ENCODE measurements at regions not wholly inside any gene's neighbourhood (a gene's known extent, or its start where the extent isn't known, plus 50 kb on each side); places are given as distances from the start of the nearest gene placed in this dataset.

DNA sequence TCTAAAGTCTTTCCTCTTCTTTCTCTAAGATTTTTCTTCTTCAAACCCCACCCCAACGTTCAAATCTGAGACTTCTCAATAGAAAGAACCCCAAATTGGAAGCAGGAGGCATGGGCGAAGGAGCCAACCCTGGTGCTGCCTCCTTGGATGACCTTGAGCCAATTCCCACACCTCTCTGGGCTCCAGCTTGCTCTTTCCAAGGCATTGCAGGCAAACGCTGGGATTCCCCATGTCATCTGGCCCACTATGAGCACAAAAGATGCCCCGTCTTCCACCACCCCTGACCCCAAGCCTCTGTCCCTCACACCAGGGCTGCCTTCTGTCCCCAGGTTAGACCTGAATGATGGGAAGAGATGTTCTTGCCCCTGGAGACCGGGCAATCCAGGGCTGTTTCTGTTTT lies 57.0 kb downstream of the TTC32 start:
- Mint-ChIP-seq H3K27me3 (ENCODE audit: insufficient read depth) (peaks cover 22% of the 10 kb centered on the region), H3K27ac (no peak overlapping the region), H3K36me3 (ENCODE audit: low read depth) (no peaks in the 10 kb centered on the region), H3K4me1 (no peaks in the 10 kb centered on the region), H3K9me3 (no peaks in the 10 kb centered on the region), H3K4me3 (no peak overlapping the region)
- no peak overlapping the region for H3K27ac ChIP-seq (ENCODE audit: low read depth, low read length)
- WGBS, 2 experiments (ENCODE audit: insufficient coverage in 1 of 2, insufficient read length in 1 of 2): 83 to 87% methylated on average over 3 to 5 of the region's 5 CpGs
- H3K36me3 ChIP-seq (ENCODE audit: control insufficient read depth, insufficient read depth, low read length): no peaks in the 10 kb centered on the region
- H3K4me3 ChIP-seq (ENCODE audit: low read length): no peak overlapping the region
- H3K27me3 ChIP-seq (ENCODE audit: control insufficient read depth, insufficient read depth, low read length, poor library complexity, severe bottlenecking): no peaks in the 10 kb centered on the region
- no peak overlapping the region for H3K9ac ChIP-seq (ENCODE audit: extremely low read depth, low read length, poor library complexity, severe bottlenecking)
- no peaks in the 10 kb centered on the region for H3K4me1 ChIP-seq (ENCODE audit: control insufficient read depth, insufficient read depth, low read length)
- TF ChIP-seq, protein P1, sequence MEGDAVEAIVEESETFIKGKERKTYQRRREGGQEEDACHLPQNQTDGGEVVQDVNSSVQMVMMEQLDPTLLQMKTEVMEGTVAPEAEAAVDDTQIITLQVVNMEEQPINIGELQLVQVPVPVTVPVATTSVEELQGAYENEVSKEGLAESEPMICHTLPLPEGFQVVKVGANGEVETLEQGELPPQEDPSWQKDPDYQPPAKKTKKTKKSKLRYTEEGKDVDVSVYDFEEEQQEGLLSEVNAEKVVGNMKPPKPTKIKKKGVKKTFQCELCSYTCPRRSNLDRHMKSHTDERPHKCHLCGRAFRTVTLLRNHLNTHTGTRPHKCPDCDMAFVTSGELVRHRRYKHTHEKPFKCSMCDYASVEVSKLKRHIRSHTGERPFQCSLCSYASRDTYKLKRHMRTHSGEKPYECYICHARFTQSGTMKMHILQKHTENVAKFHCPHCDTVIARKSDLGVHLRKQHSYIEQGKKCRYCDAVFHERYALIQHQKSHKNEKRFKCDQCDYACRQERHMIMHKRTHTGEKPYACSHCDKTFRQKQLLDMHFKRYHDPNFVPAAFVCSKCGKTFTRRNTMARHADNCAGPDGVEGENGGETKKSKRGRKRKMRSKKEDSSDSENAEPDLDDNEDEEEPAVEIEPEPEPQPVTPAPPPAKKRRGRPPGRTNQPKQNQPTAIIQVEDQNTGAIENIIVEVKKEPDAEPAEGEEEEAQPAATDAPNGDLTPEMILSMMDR (conservative IDR thresholded peaks at IDR 0.05): no peak
- no peak for DNase-seq
- H3K9me3 ChIP-seq (ENCODE audit: control insufficient read depth, low read length): no peaks in the 10 kb centered on the region

DNA sequence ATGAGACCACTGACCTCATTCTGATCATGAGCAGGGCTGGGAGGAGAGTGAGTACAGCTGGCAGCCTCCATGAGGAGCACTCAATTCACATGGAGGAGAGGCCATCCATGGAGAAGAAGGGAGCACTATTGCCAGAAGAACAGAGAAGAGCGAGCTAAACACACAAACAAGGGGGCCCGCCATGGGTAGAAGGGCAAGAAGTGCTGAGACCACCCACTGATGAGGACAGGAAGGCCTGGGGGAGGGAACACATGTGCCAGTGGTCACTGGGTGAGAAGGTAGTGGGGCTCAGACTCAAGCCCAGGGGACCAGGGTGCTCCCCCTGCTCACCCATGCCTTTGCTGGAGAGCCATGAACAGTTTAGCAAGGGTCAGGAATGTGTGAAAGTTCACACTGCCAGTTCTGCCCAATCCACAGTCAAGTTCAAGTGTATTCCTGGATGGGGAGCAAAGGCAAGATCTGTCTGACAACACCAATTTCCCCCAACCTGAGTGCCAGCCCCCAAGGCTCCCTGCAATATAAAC lies 57.7 kb downstream of the TTC32 start:
- WGBS, 2 experiments (ENCODE audit: insufficient coverage in 1 of 2, insufficient read length in 1 of 2): 90 to 96% methylated on average over 2 of the region's 2 CpGs
- Mint-ChIP-seq H3K27ac (no peak overlapping the region), H3K4me3 (no peak overlapping the region), H3K9me3 (no peaks in the 10 kb centered on the region), H3K4me1 (peaks cover 1% of the 10 kb centered on the region), H3K27me3 (ENCODE audit: insufficient read depth) (peaks cover 26% of the 10 kb centered on the region), H3K36me3 (ENCODE audit: low read depth) (no peaks in the 10 kb centered on the region)
- DNase-seq: no peak
- no peaks in the 10 kb centered on the region for H3K36me3 ChIP-seq (ENCODE audit: control insufficient read depth, insufficient read depth, low read length)
- H3K4me1 ChIP-seq (ENCODE audit: control insufficient read depth, insufficient read depth, low read length): peaks cover 1% of the 10 kb centered on the region
- H3K9ac ChIP-seq (ENCODE audit: extremely low read depth, low read length, poor library complexity, severe bottlenecking): no peak overlapping the region
- H3K27ac ChIP-seq (ENCODE audit: low read depth, low read length): no peak overlapping the region
- TF ChIP-seq, protein P1 (conservative IDR thresholded peaks at IDR 0.05): no peak
- no peak overlapping the region for H3K4me3 ChIP-seq (ENCODE audit: low read length)
- no peaks in the 10 kb centered on the region for H3K9me3 ChIP-seq (ENCODE audit: control insufficient read depth, low read length)
- no peaks in the 10 kb centered on the region for H3K27me3 ChIP-seq (ENCODE audit: control insufficient read depth, insufficient read depth, low read length, poor library complexity, severe bottlenecking)

DNA sequence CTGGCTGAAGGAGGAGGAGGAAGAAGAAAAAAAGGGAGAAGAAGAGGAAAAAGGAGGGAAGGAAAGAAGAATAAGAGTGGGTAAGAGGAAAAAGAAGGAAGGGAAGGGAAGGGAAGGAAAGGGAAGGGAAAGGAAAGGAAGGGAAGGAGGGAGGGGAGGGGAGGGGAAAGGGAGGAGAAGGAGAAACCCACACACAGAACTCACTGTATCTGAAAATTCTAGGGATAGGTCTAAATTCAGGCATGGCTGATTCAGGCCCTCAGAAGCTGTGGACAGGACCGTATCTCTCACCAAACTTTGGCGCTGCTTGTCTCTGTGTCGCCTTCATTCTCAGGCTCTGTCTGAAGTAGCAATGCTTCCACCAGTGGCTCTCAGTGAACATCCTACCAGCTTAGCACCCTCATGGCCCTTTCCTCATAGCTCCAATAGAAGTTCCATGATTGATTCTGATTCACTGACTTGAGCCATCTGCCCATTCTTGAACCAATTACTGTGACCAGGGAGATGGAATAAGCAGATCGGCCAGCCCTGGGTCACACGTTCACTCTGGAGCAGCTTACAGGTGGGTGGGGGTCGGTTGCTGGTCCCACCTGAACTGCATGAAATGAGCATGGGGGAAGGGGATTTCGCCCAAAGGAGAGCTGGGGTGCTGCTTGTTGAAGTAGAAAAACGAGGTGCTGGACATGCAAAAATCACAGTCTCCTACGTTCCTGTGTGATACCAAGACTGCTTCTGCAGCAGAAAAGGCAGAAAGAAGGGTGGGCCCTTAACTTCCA lies 59.7 kb downstream of the TTC32 start:
- Mint-ChIP-seq H3K4me1 (peaks cover 5% of the 10 kb centered on the region), H3K36me3 (ENCODE audit: low read depth) (no peaks in the 10 kb centered on the region), H3K4me3 (no peak overlapping the region), H3K27me3 (ENCODE audit: insufficient read depth) (peaks cover 41% of the 10 kb centered on the region), H3K9me3 (no peaks in the 10 kb centered on the region), H3K27ac (no peak overlapping the region)
- Histone ChIP-seq H3K9me3 (ENCODE audit: control insufficient read depth, low read length) (no peaks in the 10 kb centered on the region), H3K9ac (ENCODE audit: extremely low read depth, low read length, poor library complexity, severe bottlenecking) (no peak overlapping the region), H3K4me1 (ENCODE audit: control insufficient read depth, insufficient read depth, low read length) (peaks cover 3% of the 10 kb centered on the region), H3K27ac (ENCODE audit: low read depth, low read length) (no peak overlapping the region), H3K27me3 (ENCODE audit: control insufficient read depth, insufficient read depth, low read length, poor library complexity, severe bottlenecking) (peaks cover 12% of the 10 kb centered on the region), H3K36me3 (ENCODE audit: control insufficient read depth, insufficient read depth, low read length) (no peaks in the 10 kb centered on the region), H3K4me3 (ENCODE audit: low read length) (no peak overlapping the region)
- no peak for DNase-seq
- TF ChIP-seq, protein P1 (conservative IDR thresholded peaks at IDR 0.05): no peak
- 86 to 89% methylated on average over 9 of the region's 9 CpGs for WGBS, 2 experiments (ENCODE audit: insufficient coverage in 1 of 2, insufficient read length in 1 of 2)
